ENCODE measurements at regions not wholly inside any gene's neighbourhood (a gene's known extent, or its start where the extent isn't known, plus 50 kb on each side); places are given as distances from the start of the nearest gene placed in this dataset.

DNA sequence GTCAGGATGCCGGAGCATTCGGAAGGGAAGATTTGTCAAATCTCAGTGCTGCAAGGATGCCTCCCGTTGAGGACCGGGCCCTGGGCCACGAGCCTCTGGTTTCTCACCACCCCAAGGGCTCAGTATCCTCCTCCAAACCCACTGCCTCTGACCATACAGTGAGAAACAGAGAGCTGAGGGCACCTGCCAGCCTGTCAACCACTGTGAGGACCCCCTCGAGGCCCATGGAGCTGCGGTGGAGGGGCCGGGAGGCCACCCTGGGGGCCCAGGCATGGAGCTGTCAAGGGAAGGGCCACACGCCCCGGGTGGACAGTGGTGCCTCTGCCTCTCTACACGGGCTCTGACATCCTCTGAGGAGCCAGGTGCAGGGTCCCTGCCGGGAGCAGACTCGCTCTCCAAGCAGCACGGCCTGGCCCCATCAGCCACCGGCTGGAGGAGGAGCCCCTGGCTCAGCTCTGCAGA, 248.0 kb upstream of the TCERG1L start:
- no peak overlapping the region for H3K27ac ChIP-seq (ENCODE audit: low read length)
- no peaks in the 10 kb centered on the region for H3F3A ChIP-seq (ENCODE audit: insufficient read depth, low read length, poor library complexity, severe bottlenecking)
- TF ChIP-seq EZH2 (IDR thresholded peaks at IDR 0.05; ENCODE audit: borderline replicate concordance, insufficient read depth, low read length, poor library complexity, severe bottlenecking) (no peak), MXI1 (conservative IDR thresholded peaks at IDR 0.05; ENCODE audit: poor library complexity, severe bottlenecking) (no peak), POLR2AphosphoS5 (IDR thresholded peaks at IDR 0.05) (no peak), SMC3 (conservative IDR thresholded peaks at IDR 0.05; ENCODE audit: poor library complexity) (no peak), RAD21 (conservative IDR thresholded peaks at IDR 0.05) (no peak), TAF1 (IDR thresholded peaks at IDR 0.05; ENCODE audit: low read depth) (no peak), CTCF (IDR thresholded peaks at IDR 0.05; ENCODE audit: poor library complexity, severe bottlenecking) (no peak), EP300 (conservative IDR thresholded peaks at IDR 0.05; ENCODE audit: poor library complexity, severe bottlenecking) (no peak)
- TF ChIP-seq, protein P1, sequence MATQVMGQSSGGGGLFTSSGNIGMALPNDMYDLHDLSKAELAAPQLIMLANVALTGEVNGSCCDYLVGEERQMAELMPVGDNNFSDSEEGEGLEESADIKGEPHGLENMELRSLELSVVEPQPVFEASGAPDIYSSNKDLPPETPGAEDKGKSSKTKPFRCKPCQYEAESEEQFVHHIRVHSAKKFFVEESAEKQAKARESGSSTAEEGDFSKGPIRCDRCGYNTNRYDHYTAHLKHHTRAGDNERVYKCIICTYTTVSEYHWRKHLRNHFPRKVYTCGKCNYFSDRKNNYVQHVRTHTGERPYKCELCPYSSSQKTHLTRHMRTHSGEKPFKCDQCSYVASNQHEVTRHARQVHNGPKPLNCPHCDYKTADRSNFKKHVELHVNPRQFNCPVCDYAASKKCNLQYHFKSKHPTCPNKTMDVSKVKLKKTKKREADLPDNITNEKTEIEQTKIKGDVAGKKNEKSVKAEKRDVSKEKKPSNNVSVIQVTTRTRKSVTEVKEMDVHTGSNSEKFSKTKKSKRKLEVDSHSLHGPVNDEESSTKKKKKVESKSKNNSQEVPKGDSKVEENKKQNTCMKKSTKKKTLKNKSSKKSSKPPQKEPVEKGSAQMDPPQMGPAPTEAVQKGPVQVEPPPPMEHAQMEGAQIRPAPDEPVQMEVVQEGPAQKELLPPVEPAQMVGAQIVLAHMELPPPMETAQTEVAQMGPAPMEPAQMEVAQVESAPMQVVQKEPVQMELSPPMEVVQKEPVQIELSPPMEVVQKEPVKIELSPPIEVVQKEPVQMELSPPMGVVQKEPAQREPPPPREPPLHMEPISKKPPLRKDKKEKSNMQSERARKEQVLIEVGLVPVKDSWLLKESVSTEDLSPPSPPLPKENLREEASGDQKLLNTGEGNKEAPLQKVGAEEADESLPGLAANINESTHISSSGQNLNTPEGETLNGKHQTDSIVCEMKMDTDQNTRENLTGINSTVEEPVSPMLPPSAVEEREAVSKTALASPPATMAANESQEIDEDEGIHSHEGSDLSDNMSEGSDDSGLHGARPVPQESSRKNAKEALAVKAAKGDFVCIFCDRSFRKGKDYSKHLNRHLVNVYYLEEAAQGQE (IDR thresholded peaks at IDR 0.05; ENCODE audit: borderline replicate concordance), result no peak
- no peaks in the 10 kb centered on the region for H4K20me1 ChIP-seq (ENCODE audit: insufficient read depth)
- no peak overlapping the region for H2AFZ ChIP-seq (ENCODE audit: low read depth, low read length)
- no peaks in the 10 kb centered on the region for H3K9me2 ChIP-seq (ENCODE audit: insufficient read depth, low read length)
- H3K27me3 ChIP-seq (ENCODE audit: insufficient read depth, low read depth, low read length), result no peaks in the 10 kb centered on the region
- no peak overlapping the region for H3K4me3 ChIP-seq (ENCODE audit: low read length)
- no peaks in the 10 kb centered on the region for H3K9me3 ChIP-seq (ENCODE audit: low read length)
- no peaks in the 10 kb centered on the region for H3K36me3 ChIP-seq (ENCODE audit: insufficient read depth, low read length)
- no peak overlapping the region for H3K4me2 ChIP-seq (ENCODE audit: low read length)
- no peaks in the 10 kb centered on the region for H3K79me2 ChIP-seq (replicated peaks; ENCODE audit: insufficient read depth, low read length)
- no peak overlapping the region for H3K9ac ChIP-seq (ENCODE audit: low read length)

DNA sequence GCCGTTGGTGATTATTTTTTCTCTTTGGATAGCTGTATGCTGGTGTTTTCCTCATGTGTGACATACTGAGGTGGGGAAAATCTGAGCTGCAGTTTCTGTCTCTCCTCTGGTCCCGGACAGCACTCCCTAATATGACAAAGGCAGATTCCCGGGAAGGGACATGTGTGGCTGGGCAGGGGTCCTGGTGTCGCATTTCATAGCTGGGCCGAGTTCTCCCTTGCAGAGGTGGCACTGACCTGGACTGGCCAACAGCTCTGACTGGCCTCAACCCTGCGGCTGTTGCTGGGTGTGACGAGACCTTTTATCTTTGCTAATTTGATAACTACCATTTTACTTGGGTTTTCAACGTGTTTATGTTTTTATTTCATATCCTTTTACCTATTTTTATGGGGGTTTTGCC, 248.6 kb upstream of the TCERG1L start:
- H3K27ac ChIP-seq (ENCODE audit: low read length), result no peak overlapping the region
- no peaks in the 10 kb centered on the region for H3K36me3 ChIP-seq (ENCODE audit: insufficient read depth, low read length)
- H3K9me2 ChIP-seq (ENCODE audit: insufficient read depth, low read length), result no peaks in the 10 kb centered on the region
- no peak overlapping the region for H2AFZ ChIP-seq (ENCODE audit: low read depth, low read length)
- no peak overlapping the region for H3K4me3 ChIP-seq (ENCODE audit: low read length)
- H3K9me3 ChIP-seq (ENCODE audit: low read length), result no peaks in the 10 kb centered on the region
- no peaks in the 10 kb centered on the region for H3F3A ChIP-seq (ENCODE audit: insufficient read depth, low read length, poor library complexity, severe bottlenecking)
- H3K4me2 ChIP-seq (ENCODE audit: low read length), result no peak overlapping the region
- no peaks in the 10 kb centered on the region for H3K27me3 ChIP-seq (ENCODE audit: insufficient read depth, low read depth, low read length)
- no peaks in the 10 kb centered on the region for H4K20me1 ChIP-seq (ENCODE audit: insufficient read depth)
- no peak overlapping the region for H3K9ac ChIP-seq (ENCODE audit: low read length)
- no peak for TF ChIP-seq EZH2 (IDR thresholded peaks at IDR 0.05; ENCODE audit: borderline replicate concordance, insufficient read depth, low read length, poor library complexity, severe bottlenecking)
- TF ChIP-seq, protein P1 (IDR thresholded peaks at IDR 0.05; ENCODE audit: borderline replicate concordance), result no peak
- no peak for TF ChIP-seq EP300 (conservative IDR thresholded peaks at IDR 0.05; ENCODE audit: poor library complexity, severe bottlenecking)
- TF ChIP-seq POLR2AphosphoS5 (IDR thresholded peaks at IDR 0.05), result no peak
- TF ChIP-seq RAD21 (conservative IDR thresholded peaks at IDR 0.05), result no peak
- no peak for TF ChIP-seq MXI1 (conservative IDR thresholded peaks at IDR 0.05; ENCODE audit: poor library complexity, severe bottlenecking)
- no peaks in the 10 kb centered on the region for H3K79me2 ChIP-seq (replicated peaks; ENCODE audit: insufficient read depth, low read length)
